Fibroblast of skin of abdomen (primary cell): ENCODE measurements at regions not wholly inside any gene's neighbourhood (a gene's known extent, or its start where the extent isn't known, plus 50 kb on each side); places are given as distances from the start of the nearest gene placed in this dataset.
A peak's percentile ranks its signal among the peaks of the same experiment; 100 is the strongest.

Experiments used
- DNase-seq: peaks from one replicate; pipeline ENCODE4 v3.0.0-alpha.2; 2013

GRCh38 chr17:13352747-13353415, 248.8 kb downstream of the HS3ST3A1 start:
- no peak for DNase-seq

DNA sequence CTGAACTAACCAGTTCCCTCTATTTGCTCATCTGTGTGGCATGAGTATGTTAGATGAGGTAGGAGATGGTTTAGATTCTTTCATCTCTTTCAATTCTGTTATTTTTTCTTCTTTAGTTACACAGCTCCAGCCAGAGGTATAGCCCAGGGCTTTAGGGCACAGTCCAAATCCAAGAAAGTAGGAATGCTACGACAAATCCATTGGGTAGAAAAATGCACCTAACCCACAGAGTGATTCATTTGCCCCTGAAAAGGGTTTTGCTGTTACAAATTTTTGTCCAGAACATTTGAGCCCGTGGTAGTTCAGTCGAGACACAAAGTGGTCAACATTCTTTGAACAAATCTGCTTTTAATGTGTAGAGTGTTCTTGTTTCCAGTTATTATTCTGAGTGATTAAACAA, 250.7 kb downstream of the HS3ST3A1 start:
- peak; percentile 79 for DNase-seq

DNA sequence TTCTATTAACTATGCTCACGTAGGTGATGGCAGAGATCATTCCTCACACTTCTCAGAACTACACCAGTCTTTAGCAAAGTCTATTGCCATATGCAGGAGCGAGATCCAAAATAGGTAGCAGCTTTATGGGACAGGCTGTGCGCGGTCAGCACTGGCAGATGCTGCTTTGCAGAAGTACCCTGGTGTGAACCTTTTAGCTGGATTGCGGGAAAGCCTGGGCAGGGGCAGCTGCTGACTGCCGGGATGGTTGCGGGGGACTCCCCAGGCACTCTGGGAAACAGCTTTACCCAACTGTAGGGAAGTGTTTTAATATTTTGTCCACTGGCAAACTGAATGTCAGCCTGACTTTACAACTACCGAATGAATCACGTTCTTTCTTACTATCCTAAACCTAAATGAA, 251.3 kb downstream of the HS3ST3A1 start:
- DNase-seq, result no peak

- DNase-seq, result peak; percentile 98
These were observed 254.6 kb downstream of the HS3ST3A1 start for GRCh38 chr17:13346996-13347762.

- no peak for DNase-seq
These were observed 255.1 kb downstream of the HS3ST3A1 start for GRCh38 chr17:13346592-13346991.

- DNase-seq, result peak; percentile 98
These were observed 255.6 kb downstream of the HS3ST3A1 start for GRCh38 chr17:13346081-13346533.

DNA sequence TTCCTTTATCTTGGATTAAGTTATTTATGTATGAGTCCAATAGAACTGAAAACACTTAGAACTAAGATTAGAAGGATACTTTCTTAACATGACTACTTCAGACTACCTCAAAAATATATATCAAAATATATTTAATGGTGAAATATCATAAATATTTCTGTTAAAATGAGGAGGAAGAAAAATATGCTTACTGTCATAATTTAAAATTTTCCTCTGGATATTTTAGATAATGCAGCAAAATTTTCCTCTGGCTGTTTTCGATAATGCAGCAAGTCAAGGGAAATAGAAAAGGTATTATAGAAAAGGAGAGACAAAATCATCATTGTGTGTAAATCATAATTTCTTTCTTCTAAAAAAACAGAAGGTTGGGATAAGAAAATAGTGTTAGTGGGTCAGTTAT, 263.3 kb downstream of the HS3ST3A1 start:
- DNase-seq, result no peak

DNA sequence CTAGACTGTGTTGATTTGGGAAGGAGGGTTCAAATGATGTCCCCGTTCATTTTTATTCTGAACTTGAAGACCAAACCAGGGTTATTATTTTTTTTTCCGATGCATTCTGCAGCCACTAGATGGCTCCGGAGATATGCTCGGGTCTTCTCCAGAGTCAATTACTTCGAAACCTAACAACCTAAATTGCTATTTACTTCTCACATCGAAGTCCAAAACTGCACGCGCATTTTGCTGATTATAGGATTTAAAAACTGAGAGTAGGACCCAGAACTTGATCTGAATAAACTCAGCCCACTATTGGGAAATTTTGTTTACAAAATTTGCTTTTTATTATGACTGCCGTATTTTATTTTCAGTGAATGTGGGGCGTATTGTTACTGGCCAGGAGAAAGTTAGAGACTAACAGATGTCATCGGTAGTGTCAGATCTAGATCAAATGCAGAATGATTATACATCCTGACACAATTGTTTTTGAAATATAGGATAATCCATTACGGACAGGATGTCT, 263.8 kb downstream of the HS3ST3A1 start:
- peak; percentile 82 for DNase-seq

DNA sequence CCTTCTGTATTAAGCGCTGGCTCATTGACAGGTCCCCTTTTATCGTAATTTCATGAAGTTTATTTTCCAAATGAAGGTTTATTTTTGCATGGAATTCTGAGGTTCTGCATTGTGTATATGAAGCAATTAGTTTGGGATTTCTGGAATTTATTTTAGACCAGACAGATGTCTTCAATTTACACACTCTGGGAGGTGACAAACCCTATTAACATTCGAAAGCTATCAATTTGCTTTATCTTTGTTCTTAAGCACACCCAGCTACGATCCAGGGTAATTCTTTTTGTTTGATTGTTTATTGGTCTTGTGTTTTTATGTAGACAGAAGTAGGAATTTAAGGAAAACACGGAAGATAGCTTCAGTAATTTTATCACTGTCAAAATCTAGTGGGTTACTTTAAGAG, 264.6 kb downstream of the HS3ST3A1 start:
- DNase-seq, result peak; percentile 84

GRCh38 chr17:13334374-13334773, 267.4 kb downstream of the HS3ST3A1 start:
- DNase-seq, result no peak

GRCh38 chr17:13333661-13334060, 268.1 kb downstream of the HS3ST3A1 start:
- no peak for DNase-seq

- no peak for DNase-seq
These were observed 269.5 kb downstream of the HS3ST3A1 start for GRCh38 chr17:13332207-13332606.

DNA sequence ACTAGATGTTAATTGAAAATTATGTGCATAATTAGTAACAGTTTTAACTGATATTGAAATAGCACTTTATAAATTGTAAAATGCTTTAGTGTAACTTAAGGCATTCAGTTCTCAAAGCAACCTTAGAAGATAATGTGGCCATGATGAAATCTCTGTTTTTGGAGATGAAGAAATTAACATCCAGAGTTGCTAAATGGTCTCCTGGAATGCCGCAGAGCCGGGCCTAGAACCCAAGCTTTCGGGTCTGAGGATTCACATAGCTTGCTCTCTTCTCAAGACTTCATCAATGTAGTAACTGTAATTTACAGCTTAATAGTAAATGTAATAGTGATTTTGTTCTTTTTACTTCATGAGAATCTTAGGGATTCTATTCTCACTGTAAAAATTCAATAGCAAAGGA, 272.3 kb downstream of the HS3ST3A1 start:
- no peak for DNase-seq

DNA sequence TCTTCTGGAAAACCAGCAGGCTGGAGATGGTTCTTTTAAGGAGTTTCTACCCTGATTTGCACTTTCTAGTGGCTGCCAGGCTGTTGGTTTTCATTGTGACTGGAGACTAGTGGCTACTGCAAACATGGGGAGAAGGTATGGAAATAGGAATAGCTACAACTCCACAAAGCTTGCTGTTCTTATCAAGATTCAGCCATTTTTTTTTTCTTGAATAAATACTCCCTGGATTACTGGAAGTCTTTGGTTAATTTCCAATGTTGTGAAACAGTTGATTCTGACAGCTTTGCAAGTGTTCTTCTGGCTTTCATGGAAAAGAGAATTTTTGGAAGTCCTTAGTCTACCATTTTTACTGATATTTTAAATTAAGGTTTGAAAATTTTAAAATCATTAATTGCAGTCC, 277.7 kb downstream of the HS3ST3A1 start:
- peak; percentile 12 for DNase-seq

- no peak for DNase-seq
These were observed 279.6 kb downstream of the HS3ST3A1 start for GRCh38 chr17:13321951-13322701.

GRCh38 chr17:13320046-13320785, 281.5 kb downstream of the HS3ST3A1 start:
- DNase-seq, result no peak

DNA sequence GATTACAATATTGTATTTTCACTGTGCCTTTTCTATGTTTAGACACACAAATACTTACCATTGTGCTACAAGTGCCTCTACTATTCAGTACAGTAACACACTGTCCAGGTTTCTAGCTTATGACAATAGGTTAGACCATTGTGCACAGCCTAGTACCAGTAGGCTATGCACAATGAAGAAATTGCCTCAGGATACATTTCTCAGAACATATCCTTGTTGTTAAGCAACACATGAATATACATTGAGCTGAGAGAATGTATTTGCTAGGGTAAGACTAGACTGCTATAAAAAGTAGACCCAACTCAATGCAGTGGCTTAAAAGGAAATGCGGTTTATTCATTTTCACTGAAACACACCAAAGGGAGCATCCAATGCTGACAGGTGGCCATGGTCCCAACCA, 285.1 kb downstream of the HS3ST3A1 start:
- DNase-seq, result no peak

DNA sequence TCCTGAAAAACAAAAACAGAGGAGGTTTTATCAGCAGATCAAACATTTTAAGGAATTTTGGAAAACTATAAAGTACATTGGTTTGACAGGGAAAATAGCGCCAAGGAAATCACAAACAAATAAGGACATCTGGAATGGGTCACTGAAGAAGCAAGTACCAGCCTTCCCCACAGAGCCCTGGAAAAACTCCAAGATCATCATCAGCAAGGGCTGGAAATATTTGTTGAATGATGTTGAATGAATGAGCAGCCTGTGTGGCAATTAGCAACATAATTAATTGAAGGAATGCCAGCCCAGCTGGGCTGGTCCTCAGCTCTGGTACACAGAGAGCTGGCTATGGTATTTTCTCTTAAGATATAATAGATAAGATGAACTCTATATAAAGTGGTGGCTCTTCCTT, 290.4 kb downstream of the HS3ST3A1 start:
- peak; percentile 89 for DNase-seq

DNA sequence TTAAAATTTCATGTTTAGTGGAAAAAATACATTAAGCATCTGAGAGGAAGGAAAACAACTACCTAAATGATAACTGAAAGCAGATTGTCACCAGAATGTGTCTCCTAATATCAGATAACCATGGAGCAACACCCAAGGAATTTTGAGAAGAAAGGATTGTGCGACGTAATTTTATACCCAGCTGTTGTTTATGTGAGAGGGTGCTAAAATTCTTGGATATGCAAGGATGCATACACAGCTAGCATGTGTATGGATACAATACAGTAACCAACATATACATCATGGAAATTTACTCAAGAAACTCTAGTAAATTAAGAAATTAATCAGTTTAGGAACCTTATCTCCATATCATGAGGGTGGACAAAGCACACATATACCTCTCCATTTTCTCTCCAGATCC, 290.9 kb downstream of the HS3ST3A1 start:
- no peak for DNase-seq

- DNase-seq, result peak; percentile 72
These were observed 288.6 kb upstream of the ELAC2 start for GRCh38 chr17:13306310-13306962.

DNA sequence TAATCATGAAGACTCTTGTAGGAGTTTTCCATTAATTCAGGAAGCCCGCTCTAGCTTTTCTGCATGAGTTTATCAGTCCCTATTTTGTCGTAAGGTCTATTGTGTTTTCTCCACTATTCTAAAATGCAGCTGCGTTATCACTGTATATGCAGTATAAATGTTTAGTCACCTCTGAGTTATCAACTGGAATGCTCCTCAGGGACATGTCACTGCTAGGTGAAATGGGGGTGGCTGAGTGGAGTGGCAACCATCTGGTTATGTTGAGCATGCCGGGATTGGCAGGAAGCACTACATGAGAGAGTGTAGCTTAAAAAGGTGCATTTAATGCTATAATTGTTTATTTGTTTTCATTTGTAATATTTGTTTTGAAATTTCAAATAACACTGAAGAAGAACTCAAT, 285.2 kb upstream of the ELAC2 start:
- DNase-seq, result no peak

DNA sequence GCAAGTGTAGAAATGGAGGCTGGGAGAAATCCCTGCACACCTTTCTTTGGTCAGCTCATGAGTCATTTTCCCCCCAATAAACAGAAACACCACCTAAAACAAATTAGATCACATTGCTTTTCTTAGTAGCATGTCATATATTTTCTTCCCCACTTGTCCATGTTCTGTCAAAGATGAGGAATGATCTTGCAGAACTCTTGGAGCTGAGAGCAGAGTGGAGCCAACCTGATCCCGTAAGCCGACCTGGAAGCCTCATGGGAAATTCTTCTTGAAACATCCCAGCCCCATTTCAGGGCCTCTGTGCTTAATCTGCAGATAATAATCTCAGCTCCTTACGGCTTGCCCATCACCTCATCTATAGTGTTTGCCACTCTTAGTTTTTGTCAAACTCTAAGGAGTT, 284.6 kb upstream of the ELAC2 start:
- DNase-seq, result no peak
